ENCODE measurements at regions not wholly inside any gene's neighbourhood (a gene's known extent, or its start where the extent isn't known, plus 50 kb on each side); places are given as distances from the start of the nearest gene placed in this dataset.
A peak's percentile ranks its signal among the peaks of the same experiment; 100 is the strongest.

DNA sequence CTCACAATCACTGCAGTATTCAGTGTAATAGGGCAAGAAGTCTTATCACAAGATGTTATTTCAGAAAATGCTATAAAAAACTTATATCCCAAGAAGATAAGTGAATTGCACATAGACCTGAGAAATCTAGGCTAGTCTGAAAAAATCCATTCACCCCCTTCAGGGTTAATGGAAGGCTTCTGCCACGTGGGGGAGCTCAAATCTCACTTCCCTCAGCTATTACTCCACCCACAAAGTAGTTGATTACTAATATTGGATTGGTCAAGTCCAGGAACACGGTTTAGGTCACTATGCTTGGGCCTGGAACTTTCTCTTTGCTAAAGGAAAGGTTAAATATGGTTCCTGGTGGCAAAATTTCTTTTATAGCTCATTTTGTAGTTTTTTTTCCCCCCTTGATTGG, 51.2 kb upstream of the ADAM23 start (continued):
- TF ChIP-seq THRA (CRISPR knock-in tag; IDR thresholded peaks at IDR 0.05; ENCODE audit: borderline replicate concordance) (no peak), ZNF460 (CRISPR knock-in tag; IDR thresholded peaks at IDR 0.05; ENCODE audit: borderline replicate concordance) (no peak), ZNF160 (CRISPR knock-in tag; IDR thresholded peaks at IDR 0.05) (no peak), ZMYM2 (CRISPR knock-in tag; IDR thresholded peaks at IDR 0.05) (no peak), CENPX (CRISPR knock-in tag; IDR thresholded peaks at IDR 0.05) (no peak), ASH2L (IDR thresholded peaks at IDR 0.05; ENCODE audit: insufficient read length, low read depth, low read length) (no peak), YEATS2 (CRISPR knock-in tag; IDR thresholded peaks at IDR 0.05; ENCODE audit: borderline replicate concordance) (no peak), STAG1 (CRISPR knock-in tag; IDR thresholded peaks at IDR 0.05) (peak; percentile 82), NFYB (CRISPR knock-in tag; IDR thresholded peaks at IDR 0.05) (no peak), HES4 (CRISPR knock-in tag; IDR thresholded peaks at IDR 0.05; ENCODE audit: borderline replicate concordance) (no peak), ZNF652 (CRISPR knock-in tag; IDR thresholded peaks at IDR 0.05; ENCODE audit: borderline replicate concordance, low read depth) (peak; percentile 96), SNAPC2 (CRISPR knock-in tag; IDR thresholded peaks at IDR 0.05) (no peak), CBX5 (CRISPR knock-in tag; IDR thresholded peaks at IDR 0.05; ENCODE audit: borderline replicate concordance) (no peak), ZNF3 (CRISPR knock-in tag; IDR thresholded peaks at IDR 0.05) (no peak), ZNF800 (CRISPR knock-in tag; IDR thresholded peaks at IDR 0.05) (no peak), REPIN1 (CRISPR knock-in tag; IDR thresholded peaks at IDR 0.05; ENCODE audit: borderline replicate concordance, low read depth) (no peak), MEIS1 (CRISPR knock-in tag; IDR thresholded peaks at IDR 0.05; ENCODE audit: borderline replicate concordance) (no peak)
- TF ChIP-seq, protein P1, sequence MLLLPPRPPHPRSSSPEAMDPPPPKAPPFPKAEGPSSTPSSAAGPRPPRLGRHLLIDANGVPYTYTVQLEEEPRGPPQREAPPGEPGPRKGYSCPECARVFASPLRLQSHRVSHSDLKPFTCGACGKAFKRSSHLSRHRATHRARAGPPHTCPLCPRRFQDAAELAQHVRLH (CRISPR knock-in tag; IDR thresholded peaks at IDR 0.05; ENCODE audit: borderline replicate concordance, low read depth), result no peak
- TF ChIP-seq, protein P2, sequence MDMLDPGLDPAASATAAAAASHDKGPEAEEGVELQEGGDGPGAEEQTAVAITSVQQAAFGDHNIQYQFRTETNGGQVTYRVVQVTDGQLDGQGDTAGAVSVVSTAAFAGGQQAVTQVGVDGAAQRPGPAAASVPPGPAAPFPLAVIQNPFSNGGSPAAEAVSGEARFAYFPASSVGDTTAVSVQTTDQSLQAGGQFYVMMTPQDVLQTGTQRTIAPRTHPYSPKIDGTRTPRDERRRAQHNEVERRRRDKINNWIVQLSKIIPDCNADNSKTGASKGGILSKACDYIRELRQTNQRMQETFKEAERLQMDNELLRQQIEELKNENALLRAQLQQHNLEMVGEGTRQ (IDR thresholded peaks at IDR 0.05; ENCODE audit: low read depth, low read length), result no peak
- TF ChIP-seq, protein P2 (CRISPR knock-in tag; IDR thresholded peaks at IDR 0.05; ENCODE audit: borderline replicate concordance), result no peak
- TF ChIP-seq, protein P3, sequence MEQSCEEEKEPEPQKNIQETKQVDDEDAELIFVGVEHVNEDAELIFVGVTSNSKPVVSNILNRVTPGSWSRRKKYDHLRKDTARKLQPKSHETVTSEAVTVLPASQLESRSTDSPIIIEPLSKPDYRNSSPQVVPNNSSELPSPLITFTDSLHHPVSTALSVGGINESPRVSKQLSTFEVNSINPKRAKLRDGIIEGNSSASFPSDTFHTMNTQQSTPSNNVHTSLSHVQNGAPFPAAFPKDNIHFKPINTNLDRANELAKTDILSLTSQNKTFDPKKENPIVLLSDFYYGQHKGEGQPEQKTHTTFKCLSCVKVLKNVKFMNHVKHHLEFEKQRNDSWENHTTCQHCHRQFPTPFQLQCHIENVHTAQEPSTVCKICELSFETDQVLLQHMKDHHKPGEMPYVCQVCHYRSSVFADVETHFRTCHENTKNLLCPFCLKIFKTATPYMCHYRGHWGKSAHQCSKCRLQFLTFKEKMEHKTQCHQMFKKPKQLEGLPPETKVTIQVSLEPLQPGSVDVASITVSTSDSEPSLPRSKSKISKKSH (CRISPR knock-in tag; IDR thresholded peaks at IDR 0.05; ENCODE audit: borderline replicate concordance), result no peak
